Activated T-cell treated with anti-CD3 and anti-CD28 coated beads, Interleukin-2, amount 50 U/mL, for 24 hours (primary cell): ENCODE measurements at regions not wholly inside any gene's neighbourhood (a gene's known extent, or its start where the extent isn't known, plus 50 kb on each side); places are given as distances from the start of the nearest gene placed in this dataset.
"Not testable (repeated sequence)": the region's sequence is repeated elsewhere in the genome, so short reads cannot be mapped to it uniquely, and the experiment has no call there.

Experiments used
- DNase-seq: peaks from one replicate; pipeline ENCODE4 v3.0.0-alpha.2; 2020
- H3K27ac Mint-ChIP-seq: 2 replicates; pipeline ENCODE4 v1.8.0; 2020; ENCODE audit warnings: mild to moderate bottlenecking, mixed read lengths
- H3K27me3 Mint-ChIP-seq: 2 replicates; pipeline ENCODE4 v1.8.0; 2020; ENCODE audit warnings: mixed read lengths
- H3K36me3 Mint-ChIP-seq: 2 replicates; pipeline ENCODE4 v1.8.0; 2020; ENCODE audit warnings: low read depth, mixed read lengths
- H3K4me1 Mint-ChIP-seq: 2 replicates; pipeline ENCODE4 v1.8.0; 2020; ENCODE audit warnings: low read depth, mixed read lengths
- H3K4me3 Mint-ChIP-seq: 2 replicates; pipeline ENCODE4 v1.8.0; 2020; ENCODE audit warnings: mild to moderate bottlenecking, moderate library complexity, mixed read lengths
- H3K9me3 Mint-ChIP-seq: 2 replicates; pipeline ENCODE4 v1.8.0; 2020; ENCODE audit warnings: mixed read lengths

DNA sequence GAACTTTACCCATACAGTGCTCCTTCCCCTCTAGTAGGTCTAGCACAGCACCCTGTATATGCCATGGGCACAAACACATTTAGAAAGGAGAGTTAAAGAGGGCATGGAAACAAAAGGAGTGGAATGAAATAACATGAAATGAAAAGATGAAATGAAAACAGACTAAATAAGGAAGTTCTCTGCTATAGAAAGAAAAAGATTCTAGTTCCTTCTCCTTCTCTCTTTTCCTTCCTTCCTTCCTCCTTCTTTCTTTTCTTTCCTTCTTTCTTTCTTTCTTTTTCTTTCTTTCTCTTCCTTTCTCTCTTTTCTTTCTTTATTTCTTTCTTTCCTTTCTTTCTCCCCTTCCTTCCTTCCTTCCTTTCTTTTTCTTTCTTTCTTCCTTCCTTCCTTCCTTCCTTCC is 2197.4 kb downstream of the PCDH7 start:
- no peak for DNase-seq
- no peak overlapping the region for H3K4me3 Mint-ChIP-seq
- no peaks in the 10 kb centered on the region for H3K27me3 Mint-ChIP-seq
- H3K4me1 Mint-ChIP-seq, result no peaks in the 10 kb centered on the region
- H3K36me3 Mint-ChIP-seq, result no peaks in the 10 kb centered on the region
- H3K27ac Mint-ChIP-seq, result no peak overlapping the region
- H3K9me3 Mint-ChIP-seq, result peaks cover 7% of the 10 kb centered on the region

- Mint-ChIP-seq H3K27me3 (no peaks in the 10 kb centered on the region), H3K4me3 (no peak overlapping the region), H3K36me3 (no peaks in the 10 kb centered on the region), H3K27ac (no peak overlapping the region), H3K4me1 (no peaks in the 10 kb centered on the region), H3K9me3 (peaks cover 19% of the 10 kb centered on the region)
- DNase-seq, result no peak
Measured at GRCh38 chr4:32929796-32930699, 2209.9 kb downstream of the PCDH7 start.

- no peaks in the 10 kb centered on the region for H3K4me1 Mint-ChIP-seq
- H3K9me3 Mint-ChIP-seq, result peaks cover 19% of the 10 kb centered on the region
- H3K4me3 Mint-ChIP-seq, result no peak overlapping the region
- H3K36me3 Mint-ChIP-seq, result no peaks in the 10 kb centered on the region
- H3K27ac Mint-ChIP-seq, result no peak overlapping the region
- DNase-seq, result no peak
- no peaks in the 10 kb centered on the region for H3K27me3 Mint-ChIP-seq
Measured at GRCh38 chr4:32930700-32931099, 2210.5 kb downstream of the PCDH7 start.

- no peak for DNase-seq
- Mint-ChIP-seq H3K27me3 (no peaks in the 10 kb centered on the region), H3K36me3 (no peaks in the 10 kb centered on the region), H3K9me3 (peaks cover 16% of the 10 kb centered on the region), H3K4me1 (no peaks in the 10 kb centered on the region), H3K27ac (no peak overlapping the region), H3K4me3 (no peak overlapping the region)
Measured at GRCh38 chr4:32931475-32931874, 2211.3 kb downstream of the PCDH7 start.

GRCh38 chr4:32932156-32932555 is 2212.0 kb downstream of the PCDH7 start:
- no peaks in the 10 kb centered on the region for H3K27me3 Mint-ChIP-seq
- peaks cover 16% of the 10 kb centered on the region for H3K9me3 Mint-ChIP-seq
- H3K36me3 Mint-ChIP-seq, result no peaks in the 10 kb centered on the region
- H3K4me1 Mint-ChIP-seq, result no peaks in the 10 kb centered on the region
- H3K4me3 Mint-ChIP-seq, result no peak overlapping the region
- no peak for DNase-seq
- no peak overlapping the region for H3K27ac Mint-ChIP-seq

DNA sequence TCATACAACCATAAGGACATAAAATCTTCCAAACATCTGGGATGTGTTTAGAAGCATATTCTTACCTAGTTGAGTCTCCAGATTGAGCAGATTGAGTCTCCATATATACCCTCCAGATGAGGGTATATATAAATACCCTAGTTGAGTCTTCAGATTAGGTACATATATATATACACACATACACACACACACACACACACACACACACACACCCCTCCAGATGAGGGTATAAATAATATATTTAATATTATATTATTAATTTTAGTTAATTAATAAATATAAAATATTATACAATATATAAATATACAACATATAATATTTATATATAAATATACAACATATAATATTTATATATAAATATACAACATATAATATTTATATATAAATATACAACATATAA is 2219.1 kb downstream of the PCDH7 start:
- DNase-seq, H3K4me3 Mint-ChIP-seq, H3K27me3 Mint-ChIP-seq, H3K4me1 Mint-ChIP-seq, H3K27ac Mint-ChIP-seq, H3K36me3 Mint-ChIP-seq: not testable (repeated sequence)
- H3K9me3 Mint-ChIP-seq, result peaks cover 18% of the 10 kb centered on the region

DNA sequence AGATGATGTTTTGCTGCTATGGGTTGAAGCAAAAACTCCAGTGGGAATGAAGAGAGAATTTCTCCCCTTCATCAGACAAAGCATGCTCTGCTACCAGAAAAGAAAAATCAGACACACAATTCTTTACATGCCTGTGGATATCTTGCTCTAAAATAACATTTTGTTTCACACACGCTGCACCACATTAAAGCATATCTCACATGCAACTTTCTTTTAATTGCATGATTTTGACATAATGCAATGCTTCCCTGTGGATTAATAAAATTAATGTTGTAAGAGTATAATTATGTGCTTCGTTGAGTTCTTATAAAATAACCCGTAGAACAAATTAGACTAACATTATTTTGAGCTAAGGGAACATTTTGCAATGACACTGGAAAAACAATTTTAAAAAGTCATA is 2230.7 kb downstream of the PCDH7 start:
- Mint-ChIP-seq H3K4me1 (no peaks in the 10 kb centered on the region), H3K27ac (no peak overlapping the region), H3K36me3 (no peaks in the 10 kb centered on the region), H3K27me3 (no peaks in the 10 kb centered on the region), H3K9me3 (peaks cover 25% of the 10 kb centered on the region), H3K4me3 (no peak overlapping the region)
- DNase-seq, result no peak

- Mint-ChIP-seq H3K4me1 (no peaks in the 10 kb centered on the region), H3K36me3 (no peaks in the 10 kb centered on the region), H3K27me3 (no peaks in the 10 kb centered on the region), H3K27ac (no peak overlapping the region), H3K4me3 (no peak overlapping the region), H3K9me3 (peaks cover 13% of the 10 kb centered on the region)
- no peak for DNase-seq
Measured at GRCh38 chr4:32958586-32958985, 2238.4 kb downstream of the PCDH7 start.

GRCh38 chr4:32962100-32962499 is 2241.9 kb downstream of the PCDH7 start:
- H3K9me3 Mint-ChIP-seq, result peaks cover 4% of the 10 kb centered on the region
- no peak overlapping the region for H3K4me3 Mint-ChIP-seq
- no peaks in the 10 kb centered on the region for H3K27me3 Mint-ChIP-seq
- no peak overlapping the region for H3K27ac Mint-ChIP-seq
- DNase-seq, result no peak
- no peaks in the 10 kb centered on the region for H3K4me1 Mint-ChIP-seq
- no peaks in the 10 kb centered on the region for H3K36me3 Mint-ChIP-seq

- no peak overlapping the region for H3K4me3 Mint-ChIP-seq
- no peak overlapping the region for H3K27ac Mint-ChIP-seq
- peaks cover 13% of the 10 kb centered on the region for H3K9me3 Mint-ChIP-seq
- H3K36me3 Mint-ChIP-seq, result no peaks in the 10 kb centered on the region
- H3K4me1 Mint-ChIP-seq, result no peaks in the 10 kb centered on the region
- no peaks in the 10 kb centered on the region for H3K27me3 Mint-ChIP-seq
- DNase-seq, result no peak
Measured at GRCh38 chr4:32985256-32985655, 2265.1 kb downstream of the PCDH7 start.

GRCh38 chr4:32986236-32986635 is 2266.1 kb downstream of the PCDH7 start:
- Mint-ChIP-seq H3K9me3 (peaks cover 6% of the 10 kb centered on the region), H3K27ac (no peak overlapping the region), H3K27me3 (no peaks in the 10 kb centered on the region), H3K4me1 (no peaks in the 10 kb centered on the region), H3K4me3 (no peak overlapping the region), H3K36me3 (no peaks in the 10 kb centered on the region)
- no peak for DNase-seq

DNA sequence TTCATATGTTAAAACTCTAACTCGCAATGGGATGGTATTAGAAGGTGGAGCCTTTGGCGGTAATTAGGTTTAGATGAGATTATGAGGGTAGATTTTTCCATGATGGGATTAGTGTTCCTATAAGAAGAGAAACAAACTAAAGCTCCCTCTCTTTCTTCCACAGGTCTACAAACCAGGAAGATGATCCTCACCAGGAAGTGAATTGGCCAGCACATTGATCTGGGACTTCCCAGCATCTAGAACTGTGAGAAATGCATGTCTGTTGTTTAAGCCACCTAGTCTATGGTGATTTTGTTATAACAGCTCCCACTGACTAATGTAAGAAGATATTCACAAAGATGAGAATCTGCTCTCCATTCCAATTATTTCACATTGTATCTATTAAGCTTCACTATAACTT is 2266.9 kb downstream of the PCDH7 start:
- Mint-ChIP-seq H3K27me3 (no peaks in the 10 kb centered on the region), H3K9me3 (peaks cover 3% of the 10 kb centered on the region), H3K36me3 (no peaks in the 10 kb centered on the region), H3K4me3 (no peak overlapping the region), H3K27ac (no peak overlapping the region), H3K4me1 (no peaks in the 10 kb centered on the region)
- DNase-seq, result no peak

DNA sequence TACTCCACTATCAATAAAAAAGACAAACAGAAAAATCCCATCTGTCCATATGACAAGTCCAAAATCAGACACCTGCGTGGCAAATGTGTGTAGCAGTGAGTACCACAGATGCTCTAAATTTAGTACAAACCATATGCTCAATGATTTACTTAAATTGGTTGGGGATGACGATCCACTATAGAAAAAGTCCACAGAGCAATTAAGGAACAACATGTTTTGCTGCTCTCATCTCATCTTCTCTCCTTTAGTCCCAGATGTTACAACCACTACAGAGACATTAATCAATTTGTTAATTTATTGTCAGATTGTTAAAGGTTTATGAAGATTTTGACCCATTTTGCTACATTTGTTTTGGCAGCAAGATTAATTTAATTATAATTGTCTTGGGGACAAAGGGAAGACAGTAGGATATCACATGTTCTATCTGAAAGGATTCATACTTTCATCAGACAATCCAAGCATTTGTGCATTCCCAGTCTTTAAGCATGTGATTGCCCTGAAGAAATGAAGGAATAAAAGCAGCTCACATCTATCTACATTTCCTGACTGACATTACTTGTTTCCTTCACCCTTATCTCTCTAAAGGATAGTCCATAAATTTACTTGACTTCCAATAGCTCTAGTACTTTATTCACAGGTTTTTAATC is 2268.1 kb downstream of the PCDH7 start:
- Mint-ChIP-seq H3K4me3 (no peak overlapping the region), H3K4me1 (no peaks in the 10 kb centered on the region), H3K27me3 (no peaks in the 10 kb centered on the region), H3K27ac (no peak overlapping the region), H3K36me3 (no peaks in the 10 kb centered on the region), H3K9me3 (peaks cover 2% of the 10 kb centered on the region)
- no peak for DNase-seq

GRCh38 chr4:32991663-32992062 is 2271.5 kb downstream of the PCDH7 start:
- peaks cover 4% of the 10 kb centered on the region for H3K9me3 Mint-ChIP-seq
- no peak for DNase-seq
- H3K36me3 Mint-ChIP-seq, result no peaks in the 10 kb centered on the region
- no peak overlapping the region for H3K27ac Mint-ChIP-seq
- H3K27me3 Mint-ChIP-seq, result no peaks in the 10 kb centered on the region
- no peak overlapping the region for H3K4me3 Mint-ChIP-seq
- H3K4me1 Mint-ChIP-seq, result no peaks in the 10 kb centered on the region
